ENCODE measurements at regions not wholly inside any gene's neighbourhood (a gene's known extent, or its start where the extent isn't known, plus 50 kb on each side); places are given as distances from the start of the nearest gene placed in this dataset.
"Not testable (repeated sequence)": the region's sequence is repeated elsewhere in the genome, so short reads cannot be mapped to it uniquely, and the experiment has no call there.

- H3K36me3 Mint-ChIP-seq (ENCODE audit: low read depth) = peaks cover 14% of the 10 kb centered on the region
- not testable (repeated sequence) for H3K27me3 Mint-ChIP-seq (ENCODE audit: low read depth); H3K4me3 Mint-ChIP-seq; H3K9me3 Mint-ChIP-seq
- peak overlapping the region in 2 of 3 experiments; percentile 12 to 32 for H3K27ac Mint-ChIP-seq
- H3K4me1 Mint-ChIP-seq = peaks cover 15% of the 10 kb centered on the region
Measured at GRCh38 chr5:93682471-93683404, 58.7 kb downstream of the POU5F2 start.

- Mint-ChIP-seq H3K9me3 (peaks cover 3% of the 10 kb centered on the region), H3K27me3 (ENCODE audit: low read depth) (no peaks in the 10 kb centered on the region), H3K4me1 (peaks cover 28% of the 10 kb centered on the region), H3K36me3 (ENCODE audit: low read depth) (peaks cover 10% of the 10 kb centered on the region), H3K4me3 (no peak overlapping the region), H3K27ac (peak overlapping the region; percentile 11 to 70 (median 35))
- TF ChIP-seq CTCF (IDR thresholded peaks at IDR 0.05; ENCODE audit: unreplicated experiment in 3 of 3) = peak; percentile 39 to 57 (median 45)
Measured at GRCh38 chr5:93681432-93681831, 60.0 kb downstream of the POU5F2 start.

- peaks cover 62% of the 10 kb centered on the region for H3K4me1 Mint-ChIP-seq
- H3K4me3 Mint-ChIP-seq = peak overlapping the region; percentile 7 to 73 (median 31)
- peak overlapping the region; percentile 79 to 93 (median 85) for H3K27ac Mint-ChIP-seq
- no peaks in the 10 kb centered on the region for H3K9me3 Mint-ChIP-seq
- no peaks in the 10 kb centered on the region for H3K27me3 Mint-ChIP-seq (ENCODE audit: low read depth)
- TF ChIP-seq CTCF (IDR thresholded peaks at IDR 0.05; ENCODE audit: unreplicated experiment in 3 of 3) = no peak
- peaks cover under 1% of the 10 kb centered on the region for H3K36me3 Mint-ChIP-seq (ENCODE audit: low read depth)
Measured at GRCh38 chr5:93677359-93677891, 64.0 kb downstream of the POU5F2 start.

- Mint-ChIP-seq H3K4me1 (peaks cover 62% of the 10 kb centered on the region), H3K9me3 (no peaks in the 10 kb centered on the region), H3K27ac (peak overlapping the region; percentile 79 to 93 (median 85)), H3K27me3 (ENCODE audit: low read depth) (no peaks in the 10 kb centered on the region), H3K36me3 (ENCODE audit: low read depth) (no peaks in the 10 kb centered on the region), H3K4me3 (peak overlapping the region in 2 of 3 experiments; percentile 7 to 73)
- no peak for TF ChIP-seq CTCF (IDR thresholded peaks at IDR 0.05; ENCODE audit: unreplicated experiment in 3 of 3)
Measured at GRCh38 chr5:93676704-93677103, 64.7 kb downstream of the POU5F2 start.

- no peak for TF ChIP-seq CTCF (IDR thresholded peaks at IDR 0.05; ENCODE audit: unreplicated experiment in 3 of 3)
- Mint-ChIP-seq H3K9me3 (no peaks in the 10 kb centered on the region), H3K27me3 (ENCODE audit: low read depth) (no peaks in the 10 kb centered on the region), H3K4me1 (peaks cover 53% of the 10 kb centered on the region), H3K4me3 (no peak overlapping the region), H3K36me3 (ENCODE audit: low read depth) (no peaks in the 10 kb centered on the region), H3K27ac (peak overlapping the region; percentile 30 to 93 (median 73))
Measured at GRCh38 chr5:93675460-93676450, 65.6 kb downstream of the POU5F2 start.
